ENCODE measurements at regions not wholly inside any gene's neighbourhood (a gene's known extent, or its start where the extent isn't known, plus 50 kb on each side); places are given as distances from the start of the nearest gene placed in this dataset.

DNA sequence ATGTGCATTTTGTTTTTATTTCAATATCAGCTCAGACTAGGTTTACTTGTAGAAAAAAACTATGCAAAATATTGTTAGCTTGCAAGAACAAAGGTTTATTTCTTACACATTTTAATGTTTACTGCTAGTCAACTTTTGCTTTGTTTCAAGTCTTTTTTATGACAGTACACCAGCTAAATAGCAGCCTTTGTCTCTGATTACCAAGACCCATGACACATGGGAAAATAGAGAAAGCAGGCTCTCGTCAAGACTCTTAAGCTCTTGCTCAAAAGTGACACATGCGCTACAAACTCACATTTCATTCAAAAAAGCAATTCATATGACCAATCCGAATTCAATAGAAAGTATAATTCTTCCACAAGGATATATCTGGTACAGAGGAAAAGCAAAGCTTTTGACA lies 642.3 kb upstream of the SLITRK1 start (continued):
- TF ChIP-seq SIN3A (IDR thresholded peaks at IDR 0.05; ENCODE audit: low read depth), result no peak
- TF ChIP-seq, protein P1, sequence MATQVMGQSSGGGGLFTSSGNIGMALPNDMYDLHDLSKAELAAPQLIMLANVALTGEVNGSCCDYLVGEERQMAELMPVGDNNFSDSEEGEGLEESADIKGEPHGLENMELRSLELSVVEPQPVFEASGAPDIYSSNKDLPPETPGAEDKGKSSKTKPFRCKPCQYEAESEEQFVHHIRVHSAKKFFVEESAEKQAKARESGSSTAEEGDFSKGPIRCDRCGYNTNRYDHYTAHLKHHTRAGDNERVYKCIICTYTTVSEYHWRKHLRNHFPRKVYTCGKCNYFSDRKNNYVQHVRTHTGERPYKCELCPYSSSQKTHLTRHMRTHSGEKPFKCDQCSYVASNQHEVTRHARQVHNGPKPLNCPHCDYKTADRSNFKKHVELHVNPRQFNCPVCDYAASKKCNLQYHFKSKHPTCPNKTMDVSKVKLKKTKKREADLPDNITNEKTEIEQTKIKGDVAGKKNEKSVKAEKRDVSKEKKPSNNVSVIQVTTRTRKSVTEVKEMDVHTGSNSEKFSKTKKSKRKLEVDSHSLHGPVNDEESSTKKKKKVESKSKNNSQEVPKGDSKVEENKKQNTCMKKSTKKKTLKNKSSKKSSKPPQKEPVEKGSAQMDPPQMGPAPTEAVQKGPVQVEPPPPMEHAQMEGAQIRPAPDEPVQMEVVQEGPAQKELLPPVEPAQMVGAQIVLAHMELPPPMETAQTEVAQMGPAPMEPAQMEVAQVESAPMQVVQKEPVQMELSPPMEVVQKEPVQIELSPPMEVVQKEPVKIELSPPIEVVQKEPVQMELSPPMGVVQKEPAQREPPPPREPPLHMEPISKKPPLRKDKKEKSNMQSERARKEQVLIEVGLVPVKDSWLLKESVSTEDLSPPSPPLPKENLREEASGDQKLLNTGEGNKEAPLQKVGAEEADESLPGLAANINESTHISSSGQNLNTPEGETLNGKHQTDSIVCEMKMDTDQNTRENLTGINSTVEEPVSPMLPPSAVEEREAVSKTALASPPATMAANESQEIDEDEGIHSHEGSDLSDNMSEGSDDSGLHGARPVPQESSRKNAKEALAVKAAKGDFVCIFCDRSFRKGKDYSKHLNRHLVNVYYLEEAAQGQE (IDR thresholded peaks at IDR 0.05; ENCODE audit: low read depth), result no peak

DNA sequence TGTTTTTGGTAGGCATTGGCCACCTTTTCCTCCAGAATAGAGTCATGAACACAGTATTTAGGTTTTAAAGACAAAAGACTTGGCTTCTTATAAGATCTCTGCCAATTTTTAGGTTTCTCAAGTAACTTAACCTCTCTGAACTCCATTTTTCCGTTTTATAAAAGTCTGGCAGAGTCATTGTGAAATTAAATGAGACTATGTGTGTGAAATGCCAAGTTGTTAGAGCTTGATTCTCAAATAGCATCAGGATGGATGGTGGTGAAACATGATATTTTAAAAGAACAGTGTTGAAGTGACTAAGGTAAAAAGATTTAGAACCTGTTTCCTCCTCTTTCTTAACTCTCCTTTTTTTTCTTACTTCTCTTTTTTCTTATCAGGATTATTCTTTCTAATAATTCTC lies 617.7 kb upstream of the SLITRK1 start:
- RAD21 ChIA-PET (ENCODE audit: low non-redundant PET in 1 of 2, low total read pairs in 2 of 2, uncharacterized antibody in 2 of 2, unreplicated experiment in 2 of 2), result no interaction called here
- Histone ChIP-seq H3K4me3 (replicated peaks in 1 of 2; ENCODE audit: low read depth in 1 of 2, low read length in 2 of 2) (no peak overlapping the region), H3K4me2 (ENCODE audit: low read length) (no peak overlapping the region), H3K27me3 (ENCODE audit: insufficient read depth, low read length) (no peaks in the 10 kb centered on the region), H3K36me3 (ENCODE audit: control insufficient read depth in 1 of 2, insufficient read depth in 2 of 2, low read length in 2 of 2) (no peaks in the 10 kb centered on the region), H3K9me3 (ENCODE audit: control insufficient read depth in 1 of 2, insufficient read depth in 1 of 2, low read depth in 1 of 2, low read length in 2 of 2) (peaks cover 0 to 5% of the 10 kb centered on the region in 2 experiments; a peak in 2 of 4 replicates), H3K9ac (ENCODE audit: low read length) (no peak overlapping the region), H2AFZ (ENCODE audit: low read depth, low read length, poor library complexity, severe bottlenecking) (no peak overlapping the region), H4K20me1 (ENCODE audit: insufficient read depth) (no peaks in the 10 kb centered on the region), H3K9me2 (ENCODE audit: insufficient read depth) (no peaks in the 10 kb centered on the region), H3K27ac (ENCODE audit: low read depth, low read length) (no peak overlapping the region), H3K4me1 (ENCODE audit: control insufficient read depth in 1 of 2, insufficient read depth in 2 of 2, low read length in 2 of 2) (no peaks in the 10 kb centered on the region), H3K79me2 (ENCODE audit: insufficient read depth, low read length) (no peaks in the 10 kb centered on the region)
- ATAC-seq (no peak), DNase-seq (ENCODE audit: low read depth, low spot score) (no peak)
- no peak for TF ChIP-seq FOSL1 (IDR thresholded peaks at IDR 0.05; ENCODE audit: low read depth)
- TF ChIP-seq, protein P2, sequence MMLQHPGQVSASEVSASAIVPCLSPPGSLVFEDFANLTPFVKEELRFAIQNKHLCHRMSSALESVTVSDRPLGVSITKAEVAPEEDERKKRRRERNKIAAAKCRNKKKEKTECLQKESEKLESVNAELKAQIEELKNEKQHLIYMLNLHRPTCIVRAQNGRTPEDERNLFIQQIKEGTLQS (IDR thresholded peaks at IDR 0.05), result no peak
- TF ChIP-seq, protein P1 (IDR thresholded peaks at IDR 0.05; ENCODE audit: low read depth), result no peak
- intact Hi-C loops (cut with micrococcal nuclease), result no loop called here
- no TSS peak for BruUV-seq (replicated peaks)
- POLR2A ChIA-PET, result no interaction called here
- CTCF ChIA-PET, result no interaction called here

Data from HCT116 (cell line).